Naive thymus-derived CD8-positive, alpha-beta T cell (primary cell): ENCODE measurements at regions not wholly inside any gene's neighbourhood (a gene's known extent, or its start where the extent isn't known, plus 50 kb on each side); places are given as distances from the start of the nearest gene placed in this dataset.

ENCODE experiments used
- ATAC-seq, 2 donors: fragments of 150-1000 bp; cut with Tn5 transposase in 1 of 2; sonication (Bioruptor Pico), chemical (Tn5 transposase) in 1 of 2; 1 replicate in 1 of 2; 2 replicates in 1 of 2; pipeline ENCODE4 v1.10.0; 2021; ENCODE audit warnings: mild to moderate bottlenecking in 2 of 2, moderate library complexity in 2 of 2
- POLR2A ChIA-PET: fragments of 350-600 bp; sonication (Branson Sonifier 250); formaldehyde crosslinking; loops from one replicate; lab custom pipeline; 2021; ENCODE audit warnings: antibody characterized with exemption; lab: Charles Lee
- DNase-seq, 10 donors: peaks; one replicate each; pipeline versions ENCODE4 v3.0.0 to v3.0.0-alpha.2; 2020 to 2022
- H3K27ac Mint-ChIP-seq, 10 donors: one replicate each; pipeline ENCODE4 v1.8.0; 2020 to 2022; ENCODE audit warnings: mild to moderate bottlenecking in 10 of 10, mixed read lengths in 10 of 10, moderate library complexity in 4 of 10, inconsistent platforms in 1 of 10
- H3K27me3 Mint-ChIP-seq, 5 donors: one replicate each; pipeline ENCODE4 v1.8.0; 2021 to 2022; ENCODE audit warnings: mixed read lengths in 5 of 5
- H3K36me3 Mint-ChIP-seq, 3 donors: one replicate each; pipeline ENCODE4 v1.8.0; 2020 to 2022; ENCODE audit warnings: mixed read lengths in 3 of 3, mild to moderate bottlenecking in 2 of 3, inconsistent platforms in 1 of 3
- H3K4me1 Mint-ChIP-seq, 4 donors: one replicate each; pipeline ENCODE4 v1.8.0; 2021 to 2022; ENCODE audit warnings: mixed read lengths in 4 of 4
- H3K4me3 Mint-ChIP-seq, 10 donors: one replicate each; pipeline ENCODE4 v1.8.0; 2020 to 2022; ENCODE audit warnings: mild to moderate bottlenecking in 10 of 10, mixed read lengths in 10 of 10, moderate library complexity in 6 of 10, inconsistent platforms in 1 of 10
- H3K9me3 Mint-ChIP-seq, 9 donors: one replicate each; pipeline ENCODE4 v1.8.0; 2020 to 2022; ENCODE audit warnings: mixed read lengths in 9 of 9, mild to moderate bottlenecking in 3 of 9, inconsistent platforms in 1 of 9, moderate library complexity in 1 of 9

DNA sequence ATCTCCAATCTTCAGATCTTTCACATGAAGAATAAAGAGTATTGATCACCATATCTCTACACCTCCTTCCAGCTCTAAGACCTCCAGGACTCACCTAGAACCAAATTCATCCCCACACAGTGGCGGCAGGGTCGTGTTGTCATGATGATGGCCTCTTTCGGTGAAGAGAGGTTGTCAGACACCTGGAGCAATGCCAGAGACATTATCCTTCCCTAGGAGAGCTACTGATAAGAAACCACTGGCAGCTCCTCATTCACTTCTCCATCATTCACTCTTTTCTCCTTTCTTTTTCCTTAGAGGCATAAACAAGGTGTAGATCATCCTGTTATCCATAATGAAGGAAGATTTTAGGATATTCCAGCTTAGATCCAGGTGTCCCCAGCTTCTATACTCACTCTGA is 197.9 kb upstream of the TNP1 start:
- Mint-ChIP-seq H3K36me3 (no peaks in the 10 kb centered on the region), H3K4me1 (no peaks in the 10 kb centered on the region), H3K4me3 (no peak overlapping the region), H3K9me3 (no peaks in the 10 kb centered on the region), H3K27me3 (peaks cover 0 to 12% (median 1%) of the 10 kb centered on the region in 5 donors), H3K27ac (no peak overlapping the region)
- DNase-seq, result no peak
- no peak for ATAC-seq
- POLR2A ChIA-PET, result no interaction called here

DNA sequence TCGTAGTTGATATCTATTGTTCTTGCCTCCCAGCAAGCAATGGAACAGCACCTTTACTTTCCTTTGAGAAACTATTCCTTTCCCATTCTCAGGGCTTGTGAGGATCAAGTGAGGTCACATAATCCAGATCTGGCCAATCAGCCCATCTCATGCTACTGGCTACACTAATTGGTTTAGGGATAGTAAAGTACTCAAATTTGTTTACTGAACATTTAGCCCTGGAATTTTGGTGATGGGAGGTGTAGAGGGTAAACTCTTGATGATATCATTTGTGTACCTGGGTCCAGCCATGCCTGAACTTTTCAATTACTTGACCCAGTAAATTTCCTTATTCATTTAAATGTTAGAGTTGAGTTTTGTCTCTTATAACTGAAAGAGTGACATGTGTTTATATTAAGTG is 195.8 kb upstream of the TNP1 start:
- no peak for DNase-seq
- H3K36me3 Mint-ChIP-seq, result no peaks in the 10 kb centered on the region
- ATAC-seq, result no peak
- POLR2A ChIA-PET, result no interaction called here
- H3K27me3 Mint-ChIP-seq, result peaks cover 0 to 19% (median 3%) of the 10 kb centered on the region in 5 donors
- no peak overlapping the region for H3K4me3 Mint-ChIP-seq
- H3K27ac Mint-ChIP-seq, result no peak overlapping the region
- H3K4me1 Mint-ChIP-seq, result no peaks in the 10 kb centered on the region
- H3K9me3 Mint-ChIP-seq, result no peaks in the 10 kb centered on the region

DNA sequence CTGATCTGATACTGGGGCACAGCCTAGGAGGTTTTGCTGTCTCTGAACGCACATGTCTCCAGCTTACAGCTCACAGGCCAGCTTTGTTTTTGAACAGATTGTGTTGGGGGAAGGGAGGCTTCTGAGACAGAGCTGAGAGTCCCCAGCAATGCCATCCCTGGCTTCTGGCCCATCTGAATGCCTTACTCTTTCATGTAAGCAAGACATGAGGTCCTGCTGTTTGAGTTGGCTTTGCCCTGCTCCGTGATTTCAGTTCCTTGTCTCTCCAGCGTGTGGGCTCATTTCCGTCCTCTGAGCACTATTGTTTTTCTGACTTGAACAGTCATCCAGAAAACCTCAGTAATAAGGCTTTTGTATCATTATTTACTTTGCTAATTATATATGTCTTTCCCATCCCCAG is 194.9 kb upstream of the TNP1 start:
- Mint-ChIP-seq H3K4me1 (no peaks in the 10 kb centered on the region), H3K27me3 (peaks cover 0 to 20% (median 3%) of the 10 kb centered on the region in 5 donors), H3K27ac (no peak overlapping the region), H3K9me3 (no peaks in the 10 kb centered on the region), H3K36me3 (no peaks in the 10 kb centered on the region), H3K4me3 (no peak overlapping the region)
- DNase-seq (no peak), ATAC-seq (no peak)
- POLR2A ChIA-PET, result no interaction called here

DNA sequence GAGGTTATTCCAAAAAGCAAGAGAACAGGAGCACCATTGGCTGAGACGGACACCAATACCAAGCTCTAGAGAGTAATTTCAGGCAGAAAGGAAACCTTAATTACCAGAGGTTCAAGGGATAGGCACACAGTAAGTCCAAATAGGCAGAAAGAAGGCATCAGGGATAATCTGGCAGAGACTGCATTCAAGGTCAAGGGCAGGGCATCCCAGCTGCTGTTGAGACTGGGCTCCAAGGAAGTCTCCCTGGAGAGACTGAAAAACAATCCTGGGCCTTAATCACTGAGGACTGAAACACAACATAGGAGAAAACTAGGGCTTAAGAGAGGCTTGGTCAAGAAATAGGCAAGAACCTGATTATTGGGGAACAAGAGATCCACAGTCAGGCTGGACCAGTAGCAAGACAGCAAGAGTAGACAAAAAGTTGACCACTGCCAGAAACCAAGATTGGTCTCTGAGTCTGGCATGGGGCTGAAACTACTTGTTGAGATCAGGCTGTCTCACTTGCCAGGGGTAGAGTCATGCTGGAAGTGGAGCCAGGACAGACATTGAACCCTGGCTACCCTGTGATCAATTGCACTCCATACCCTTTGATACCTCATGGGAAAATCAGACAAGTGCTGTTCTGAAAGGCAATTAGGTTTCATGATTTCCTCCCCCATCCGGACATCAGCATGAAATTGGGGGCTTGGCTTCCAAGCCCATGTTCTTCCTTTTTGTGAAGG is 193.2 kb upstream of the TNP1 start:
- Mint-ChIP-seq H3K27me3 (peaks cover 1 to 23% (median 7%) of the 10 kb centered on the region in 5 donors), H3K36me3 (no peaks in the 10 kb centered on the region), H3K27ac (no peak overlapping the region), H3K9me3 (no peaks in the 10 kb centered on the region), H3K4me1 (peaks cover 0 to 1% (median 0%) of the 10 kb centered on the region in 4 donors), H3K4me3 (no peak overlapping the region)
- ATAC-seq (no peak), DNase-seq (no peak)
- POLR2A ChIA-PET, result no interaction called here

DNA sequence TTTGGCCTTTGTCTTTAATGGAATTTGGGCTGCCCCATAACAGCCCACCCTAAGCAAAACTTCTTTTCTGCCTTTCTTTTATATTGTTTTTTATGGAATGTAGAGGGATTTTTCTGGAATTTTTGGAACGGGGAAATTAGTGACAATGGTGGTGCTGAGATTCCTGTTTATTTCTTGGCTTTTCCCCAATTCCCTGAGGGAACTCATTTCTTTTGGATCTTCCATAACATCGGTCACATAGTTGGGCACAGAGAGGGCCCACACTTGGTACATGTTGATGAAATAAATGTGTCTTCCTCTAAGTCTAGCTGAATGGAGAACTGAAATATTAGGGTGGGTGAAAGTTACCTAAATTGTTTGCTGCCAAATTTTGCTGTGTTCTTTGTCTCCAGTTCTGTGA is 191.6 kb upstream of the TNP1 start:
- peaks cover 0 to 2% (median 0%) of the 10 kb centered on the region in 4 donors for H3K4me1 Mint-ChIP-seq
- ATAC-seq (no peak), DNase-seq (no peak)
- peaks cover 2 to 20% (median 7%) of the 10 kb centered on the region in 5 donors for H3K27me3 Mint-ChIP-seq
- no peak overlapping the region for H3K4me3 Mint-ChIP-seq
- H3K27ac Mint-ChIP-seq, result no peak overlapping the region
- H3K9me3 Mint-ChIP-seq, result no peaks in the 10 kb centered on the region
- no peaks in the 10 kb centered on the region for H3K36me3 Mint-ChIP-seq
- POLR2A ChIA-PET, result no interaction called here

DNA sequence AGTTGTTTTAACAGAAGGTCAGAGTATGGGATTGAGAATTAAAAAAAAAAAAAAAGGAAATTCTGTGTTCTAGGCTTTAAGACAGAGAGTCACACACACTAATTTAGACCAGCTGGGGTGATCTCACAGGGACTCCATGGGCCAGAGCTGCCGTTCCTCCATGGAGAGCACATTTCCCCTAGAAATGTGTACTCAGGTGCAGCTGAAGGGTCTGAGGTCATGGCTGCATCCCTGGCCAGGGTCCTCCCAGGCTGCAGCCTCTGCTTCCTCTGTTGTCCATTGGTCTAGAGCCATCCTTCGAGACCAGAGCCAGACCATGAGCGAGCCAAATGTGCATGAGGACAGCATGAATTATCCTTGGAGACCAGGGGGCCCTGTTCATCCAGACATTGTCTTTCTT is 190.1 kb upstream of the TNP1 start:
- no peaks in the 10 kb centered on the region for H3K36me3 Mint-ChIP-seq
- H3K27ac Mint-ChIP-seq, result no peak overlapping the region
- ATAC-seq (no peak), DNase-seq (no peak)
- H3K9me3 Mint-ChIP-seq, result no peaks in the 10 kb centered on the region
- H3K4me1 Mint-ChIP-seq, result peaks cover 0 to 2% (median 0%) of the 10 kb centered on the region in 4 donors
- H3K4me3 Mint-ChIP-seq, result no peak overlapping the region
- peaks cover 2 to 20% (median 7%) of the 10 kb centered on the region in 5 donors for H3K27me3 Mint-ChIP-seq
- POLR2A ChIA-PET, result no interaction called here

DNA sequence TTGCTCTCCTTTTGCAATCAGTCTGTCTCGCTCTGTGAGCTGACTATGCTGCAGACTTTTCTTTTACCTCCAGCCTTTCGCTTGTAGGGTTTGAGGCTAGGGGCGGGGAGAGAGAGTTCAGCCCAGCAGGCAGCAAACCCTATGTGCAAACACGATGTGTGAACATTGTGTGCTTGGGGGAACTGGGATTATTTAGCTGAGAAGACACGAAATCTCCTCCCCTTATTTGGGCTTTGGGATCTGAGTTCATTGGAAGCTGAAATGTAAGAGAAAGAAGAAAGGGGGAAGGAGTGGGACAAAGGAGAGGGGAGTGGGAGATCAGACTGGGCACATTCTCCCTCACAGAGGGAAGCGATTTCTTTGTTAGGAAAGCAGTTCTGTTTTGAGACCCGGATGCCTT is 189.6 kb upstream of the TNP1 start:
- H3K9me3 Mint-ChIP-seq, result no peaks in the 10 kb centered on the region
- ATAC-seq (no peak), DNase-seq (no peak)
- no peaks in the 10 kb centered on the region for H3K36me3 Mint-ChIP-seq
- no peak overlapping the region for H3K4me3 Mint-ChIP-seq
- POLR2A ChIA-PET, result no interaction called here
- H3K27ac Mint-ChIP-seq, result no peak overlapping the region
- peaks cover 0 to 2% (median 0%) of the 10 kb centered on the region in 4 donors for H3K4me1 Mint-ChIP-seq
- peaks cover 2 to 20% (median 7%) of the 10 kb centered on the region in 5 donors for H3K27me3 Mint-ChIP-seq

DNA sequence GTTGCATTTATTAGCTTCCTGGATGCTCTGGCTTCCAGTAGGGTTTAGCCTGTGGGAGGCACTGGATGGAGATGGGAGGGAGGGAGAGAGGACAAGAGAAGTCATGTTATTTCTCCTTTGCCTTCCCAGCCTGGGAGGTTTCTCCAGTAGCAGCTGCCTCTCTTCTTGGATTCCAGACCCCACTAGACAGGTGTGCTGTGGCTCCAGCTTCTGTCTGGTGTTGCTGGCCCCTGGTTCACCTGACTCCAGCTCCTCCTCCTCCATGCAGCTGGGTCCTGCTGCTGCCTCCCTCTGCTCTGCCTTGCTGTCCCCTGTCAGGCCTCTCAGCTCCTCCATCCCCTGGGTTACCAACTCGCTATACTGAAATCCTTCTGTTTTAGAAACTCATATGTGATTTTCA is 188.9 kb upstream of the TNP1 start:
- POLR2A ChIA-PET, result no interaction called here
- Mint-ChIP-seq H3K27me3 (peaks cover 2 to 17% (median 7%) of the 10 kb centered on the region in 5 donors), H3K36me3 (no peaks in the 10 kb centered on the region), H3K9me3 (no peaks in the 10 kb centered on the region), H3K4me1 (peaks cover 0 to 2% (median 0%) of the 10 kb centered on the region in 4 donors), H3K27ac (no peak overlapping the region), H3K4me3 (no peak overlapping the region)
- ATAC-seq, result no peak
- no peak for DNase-seq

DNA sequence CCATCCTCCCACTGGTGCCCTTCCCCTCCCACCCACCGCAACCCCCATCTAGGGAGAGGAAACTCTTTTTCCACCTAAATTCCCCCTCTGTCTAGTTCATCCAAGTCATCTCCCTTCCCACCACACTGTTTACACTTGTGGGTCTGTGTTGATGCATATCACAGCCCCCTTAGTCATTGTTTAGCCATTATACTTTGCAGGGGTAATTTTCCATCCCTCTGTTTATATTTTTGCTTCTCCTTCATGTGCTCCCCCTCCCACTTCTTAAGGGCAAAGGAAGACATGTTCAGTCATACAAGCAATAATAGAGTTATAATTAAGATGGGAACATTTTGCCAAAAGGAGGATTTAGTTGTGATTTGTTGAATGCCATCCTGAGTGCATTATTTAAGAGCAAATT is 187.8 kb upstream of the TNP1 start:
- ATAC-seq, result no peak
- Mint-ChIP-seq H3K4me3 (no peak overlapping the region), H3K4me1 (peaks cover 0 to 2% (median 0%) of the 10 kb centered on the region in 4 donors), H3K27ac (no peak overlapping the region), H3K36me3 (no peaks in the 10 kb centered on the region), H3K27me3 (peaks cover 2 to 10% (median 8%) of the 10 kb centered on the region in 5 donors), H3K9me3 (no peaks in the 10 kb centered on the region)
- POLR2A ChIA-PET, result no interaction called here
- DNase-seq, result no peak

DNA sequence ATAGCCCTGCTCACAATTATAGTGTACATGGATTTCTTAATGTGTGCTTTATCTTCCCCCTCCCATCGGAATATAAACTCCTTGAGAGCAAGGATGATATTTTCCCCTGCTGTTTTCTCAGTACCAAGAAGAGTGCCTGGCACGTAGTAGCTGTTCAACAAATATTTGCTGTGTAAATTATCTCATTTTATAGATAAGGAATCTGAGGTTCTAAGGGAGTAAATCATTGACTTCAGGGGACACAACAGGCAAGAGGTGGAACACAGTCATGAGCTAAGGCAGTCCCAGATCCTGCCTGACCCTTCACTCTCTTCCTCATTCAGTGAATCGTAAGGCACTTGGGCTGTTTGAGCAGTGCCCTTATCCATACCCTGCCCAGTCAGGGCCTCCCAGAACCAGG is 187.3 kb upstream of the TNP1 start:
- no peaks in the 10 kb centered on the region for H3K36me3 Mint-ChIP-seq
- H3K27ac Mint-ChIP-seq, result no peak overlapping the region
- POLR2A ChIA-PET, result no interaction called here

DNA sequence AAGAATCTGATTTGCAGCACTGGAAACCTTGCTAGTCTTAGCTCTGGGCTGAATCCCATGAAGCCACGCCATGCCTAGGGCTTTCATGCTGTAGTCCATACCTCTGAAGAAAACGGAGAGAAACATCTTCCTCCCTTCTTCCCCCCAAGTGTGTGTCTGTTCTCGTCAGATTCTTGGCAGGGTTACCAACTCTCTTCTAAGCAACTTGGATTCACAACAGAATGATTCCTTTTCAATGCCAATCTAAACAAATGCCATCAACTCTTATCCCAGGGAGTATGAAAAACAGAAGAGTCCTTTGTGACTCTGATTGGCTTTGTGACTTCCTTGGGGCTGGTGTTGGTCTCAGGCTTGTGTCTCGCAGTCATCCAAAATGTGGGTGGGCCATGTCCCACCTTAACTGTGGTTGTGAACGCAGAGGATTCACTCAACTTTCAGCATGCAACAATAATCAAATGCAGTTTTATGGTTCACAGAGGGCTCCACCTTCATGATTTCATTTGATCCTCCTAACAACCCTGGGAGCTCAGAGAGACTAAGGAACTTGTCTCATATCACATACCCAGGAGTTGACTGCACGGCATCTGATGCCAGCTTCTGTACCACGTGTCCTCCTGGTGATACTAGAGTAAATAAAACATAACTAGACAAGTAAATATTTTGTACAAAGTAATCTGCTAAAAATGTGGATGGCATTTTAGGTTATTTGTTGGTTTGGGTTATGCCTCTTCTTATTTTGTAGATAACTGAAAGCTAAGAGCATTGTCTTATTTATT is 186.0 kb upstream of the TNP1 start:
- Mint-ChIP-seq H3K27me3 (peaks cover 4 to 20% (median 7%) of the 10 kb centered on the region in 5 donors), H3K27ac (no peak overlapping the region), H3K4me3 (no peak overlapping the region), H3K9me3 (peaks cover 0 to 9% (median 0%) of the 10 kb centered on the region in 9 donors), H3K36me3 (no peaks in the 10 kb centered on the region), H3K4me1 (peaks cover 0 to 2% (median 0%) of the 10 kb centered on the region in 4 donors)
- DNase-seq (no peak), ATAC-seq (no peak)
- POLR2A ChIA-PET, result no interaction called here

More for the DNA sequence above, 187.3 kb upstream of the TNP1 start:
- H3K27me3 Mint-ChIP-seq, result peaks cover 4 to 11% (median 8%) of the 10 kb centered on the region in 5 donors
- peaks cover 0 to 2% (median 0%) of the 10 kb centered on the region in 4 donors for H3K4me1 Mint-ChIP-seq
- peaks cover 0 to 2% (median 0%) of the 10 kb centered on the region in 9 donors for H3K9me3 Mint-ChIP-seq
- no peak overlapping the region for H3K4me3 Mint-ChIP-seq
- DNase-seq, result no peak
- no peak for ATAC-seq

DNA sequence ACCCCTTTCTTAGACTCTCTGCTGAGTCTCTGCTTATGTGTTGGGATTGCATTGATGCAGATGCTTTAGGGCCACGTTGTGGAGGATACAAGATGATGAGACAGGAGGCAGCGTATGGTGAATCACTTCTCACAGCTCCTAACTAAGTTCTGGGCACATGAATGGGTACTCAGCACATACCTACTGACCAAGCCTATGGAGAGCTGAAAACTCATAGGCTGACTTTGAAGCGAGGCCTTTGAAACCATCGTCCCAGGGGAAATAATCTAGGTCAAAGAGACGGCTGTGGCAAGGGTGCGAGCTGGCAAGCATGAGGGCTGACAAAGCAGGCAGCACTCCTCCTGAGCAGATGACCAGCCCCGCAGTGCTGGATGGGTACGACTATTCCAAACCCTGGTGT is 180.2 kb upstream of the TNP1 start:
- DNase-seq, result no peak
- H3K36me3 Mint-ChIP-seq, result no peaks in the 10 kb centered on the region
- no peak for ATAC-seq
- H3K4me3 Mint-ChIP-seq, result no peak overlapping the region
- peaks cover 0 to 9% (median 0%) of the 10 kb centered on the region in 9 donors for H3K9me3 Mint-ChIP-seq
- H3K4me1 Mint-ChIP-seq, result no peaks in the 10 kb centered on the region
- no peak overlapping the region for H3K27ac Mint-ChIP-seq
- H3K27me3 Mint-ChIP-seq, result peaks cover 0 to 10% (median 4%) of the 10 kb centered on the region in 5 donors
- POLR2A ChIA-PET, result no interaction called here

DNA sequence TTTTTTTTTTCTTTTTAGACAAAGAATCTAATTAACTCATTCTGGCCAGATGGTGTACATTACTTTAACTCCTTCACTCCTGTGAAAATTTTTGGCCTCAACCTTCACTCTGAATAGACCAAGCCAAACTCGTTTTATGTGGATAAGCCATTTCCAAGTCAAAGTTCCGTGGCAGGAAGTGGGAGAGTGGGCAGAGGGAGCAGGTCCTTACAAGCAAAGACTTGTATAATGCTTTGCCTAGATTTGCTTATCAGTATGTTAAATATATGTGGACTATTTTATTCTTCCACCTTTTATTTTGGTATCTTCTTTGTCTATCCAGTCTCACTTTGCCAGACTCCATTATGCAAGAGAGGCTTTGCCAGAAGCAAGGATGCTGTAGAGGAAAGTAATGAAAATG is 178.1 kb upstream of the TNP1 start:
- DNase-seq, result no peak
- H3K27me3 Mint-ChIP-seq, result peaks cover 0 to 10% (median 2%) of the 10 kb centered on the region in 5 donors
- no peak for ATAC-seq
- no peaks in the 10 kb centered on the region for H3K4me1 Mint-ChIP-seq
- H3K36me3 Mint-ChIP-seq, result no peaks in the 10 kb centered on the region
- no peak overlapping the region for H3K27ac Mint-ChIP-seq
- POLR2A ChIA-PET, result no interaction called here
- H3K9me3 Mint-ChIP-seq, result peaks cover 0 to 9% (median 0%) of the 10 kb centered on the region in 9 donors
- no peak overlapping the region for H3K4me3 Mint-ChIP-seq
